Fibroblast of lung (primary cell): ENCODE measurements at regions not wholly inside any gene's neighbourhood (a gene's known extent, or its start where the extent isn't known, plus 50 kb on each side); places are given as distances from the start of the nearest gene placed in this dataset.

Experiments
- DNase-seq, 2 donors: peaks; one replicate each; pipeline versions ENCODE4 v3.0.0 to v3.0.0-alpha.2; 2010; ENCODE audit warnings: low read depth in 2 of 2
- H2AFZ ChIP-seq: 2 replicates; pipeline ENCODE4 v1.5.1; 2012; ENCODE audit warnings: low read length, control low read depth, inconsistent platforms
- H3K27ac ChIP-seq: 2 replicates; pipeline ENCODE4 v1.5.1; 2011; ENCODE audit warnings: low read length, control low read depth; ENCODE audit not compliant: insufficient read depth
- H3K27me3 ChIP-seq: 2 replicates; pipeline ENCODE4 v1.5.1; 2011; ENCODE audit warnings: mild to moderate bottlenecking, low read length; ENCODE audit not compliant: control insufficient read depth, insufficient read depth
- H3K36me3 ChIP-seq: 2 replicates; pipeline ENCODE4 v1.5.1; 2011; ENCODE audit warnings: low read length; ENCODE audit not compliant: control insufficient read depth, insufficient read depth
- H3K4me1 ChIP-seq: 2 replicates; pipeline ENCODE4 v1.5.1; 2011; ENCODE audit warnings: low read length; ENCODE audit not compliant: control insufficient read depth, insufficient read depth; ENCODE audit errors: extremely low read depth
- H3K4me2 ChIP-seq: 2 replicates; pipeline ENCODE4 v1.5.1; 2011; ENCODE audit warnings: low read length, control low read depth; ENCODE audit not compliant: insufficient read depth; ENCODE audit errors: extremely low read depth
- H3K4me3 ChIP-seq, 4 experiments: fragments of 200-600 bp in 1 of 4; sonication (generic) in 1 of 4; replicated peaks in 1 of 4; 2 replicates each; pipeline ENCODE4 v1.5.1; 2011 to 2016; ENCODE audit warnings: low read length in 4 of 4, low read depth in 3 of 4, mild to moderate bottlenecking in 3 of 4, control low read depth in 2 of 4, inconsistent platforms in 1 of 4, mixed read lengths in 1 of 4; ENCODE audit not compliant: insufficient read depth in 1 of 4; ENCODE audit errors: control extremely low read depth in 1 of 4
- H3K79me2 ChIP-seq: 2 replicates; pipeline ENCODE4 v1.5.1; 2012; ENCODE audit warnings: mild to moderate bottlenecking, low read length, inconsistent platforms; ENCODE audit not compliant: control insufficient read depth, insufficient read depth
- H3K9ac ChIP-seq: 2 replicates; pipeline ENCODE4 v1.5.1; 2011; ENCODE audit warnings: mild to moderate bottlenecking, low read length, control low read depth; ENCODE audit not compliant: insufficient read depth
- H3K9me3 ChIP-seq: 2 replicates; pipeline ENCODE4 v1.5.1; 2012; ENCODE audit warnings: low read depth, low read length; ENCODE audit not compliant: control insufficient read depth, insufficient read depth
- H4K20me1 ChIP-seq: 2 replicates; pipeline ENCODE4 v1.5.1; 2011; ENCODE audit warnings: low read length; ENCODE audit not compliant: control insufficient read depth, insufficient read depth; ENCODE audit errors: extremely low read depth
- CTCF ChIP-seq, 2 donors: IDR thresholded peaks in 1 of 2; conservative IDR thresholded peaks in 1 of 2; 1 replicate in 1 of 2; 2 replicates in 1 of 2; pipeline ENCODE4 v1.5.1; 2011 to 2012; ENCODE audit warnings: low read length in 2 of 2, control low read depth in 1 of 2, inconsistent platforms in 1 of 2, low read depth in 1 of 2, mild to moderate bottlenecking in 1 of 2
- EZH2 ChIP-seq: IDR thresholded peaks from 2 replicates; pipeline ENCODE4 v1.5.1; 2012; ENCODE audit warnings: low read length, control low read depth, mild to moderate bottlenecking; ENCODE audit errors: missing control alignments

- Histone ChIP-seq H3K9me3 (no peaks in the 10 kb centered on the region), H3K4me1 (no peaks in the 10 kb centered on the region), H3K36me3 (no peaks in the 10 kb centered on the region), H3K79me2 (no peaks in the 10 kb centered on the region), H3K27me3 (no peaks in the 10 kb centered on the region), H3K4me3 (no peak overlapping the region), H3K9ac (no peak overlapping the region), H2AFZ (no peak overlapping the region), H3K4me2 (no peak overlapping the region), H3K27ac (no peak overlapping the region), H4K20me1 (no peaks in the 10 kb centered on the region)
- TF ChIP-seq CTCF (conservative IDR thresholded peaks at IDR 0.05 in 1 of 2, IDR thresholded peaks at IDR 0.05 in 1 of 2; ENCODE audit: low read depth in 1 of 2, low read length in 2 of 2) (no peak), EZH2 (no peak)
- DNase-seq = no peak
These were observed 75.0 kb upstream of the VSTM2B start for GRCh38 chr19:29450812-29451211.

- Histone ChIP-seq H3K27me3 (no peaks in the 10 kb centered on the region), H3K36me3 (no peaks in the 10 kb centered on the region), H3K9me3 (no peaks in the 10 kb centered on the region), H3K4me3 (no peak overlapping the region), H3K27ac (no peak overlapping the region), H2AFZ (no peak overlapping the region), H3K9ac (no peak overlapping the region), H3K79me2 (no peaks in the 10 kb centered on the region), H3K4me2 (no peak overlapping the region), H3K4me1 (no peaks in the 10 kb centered on the region), H4K20me1 (no peaks in the 10 kb centered on the region)
- no peak for DNase-seq
- TF ChIP-seq CTCF (conservative IDR thresholded peaks at IDR 0.05 in 1 of 2, IDR thresholded peaks at IDR 0.05 in 1 of 2; ENCODE audit: low read depth in 1 of 2, low read length in 2 of 2) (no peak), EZH2 (no peak)
These were observed 71.7 kb upstream of the VSTM2B start for GRCh38 chr19:29454109-29454508.

GRCh38 chr19:29457413-29457812 lies 68.4 kb upstream of the VSTM2B start:
- Histone ChIP-seq H2AFZ (no peak overlapping the region), H3K36me3 (no peaks in the 10 kb centered on the region), H3K4me3 (no peak overlapping the region), H3K4me2 (no peak overlapping the region), H3K27ac (no peak overlapping the region), H3K9me3 (no peaks in the 10 kb centered on the region), H3K27me3 (no peaks in the 10 kb centered on the region), H3K79me2 (no peaks in the 10 kb centered on the region), H3K4me1 (no peaks in the 10 kb centered on the region), H3K9ac (no peak overlapping the region), H4K20me1 (no peaks in the 10 kb centered on the region)
- no peak for DNase-seq
- TF ChIP-seq EZH2 (no peak), CTCF (conservative IDR thresholded peaks at IDR 0.05 in 1 of 2, IDR thresholded peaks at IDR 0.05 in 1 of 2; ENCODE audit: low read depth in 1 of 2, low read length in 2 of 2) (no peak)
